ENCODE measurements at regions not wholly inside any gene's neighbourhood (a gene's known extent, or its start where the extent isn't known, plus 50 kb on each side); places are given as distances from the start of the nearest gene placed in this dataset.

DNA sequence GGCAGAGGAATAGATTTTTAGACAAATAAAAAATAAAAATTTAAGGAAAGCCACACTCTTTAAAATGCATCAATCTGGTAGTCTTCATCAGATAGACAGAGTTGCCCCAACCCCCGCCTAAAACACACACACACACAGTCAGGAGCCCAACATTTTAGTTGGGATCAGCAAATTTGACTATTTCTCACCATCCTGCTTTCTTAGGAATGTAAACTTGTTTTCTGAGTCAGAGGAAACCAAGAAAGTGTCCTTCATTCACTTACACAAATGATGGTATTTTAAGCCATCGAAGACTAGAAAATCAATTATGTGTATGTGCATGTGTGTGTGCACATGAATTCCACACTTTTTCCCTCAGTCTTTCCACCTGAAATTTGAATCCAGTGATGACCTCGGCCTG is 1657.5 kb downstream of the SLITRK1 start:
- TF ChIP-seq CTCF (IDR thresholded peaks at IDR 0.05), result no peak
- no peak for TF ChIP-seq POLR2A (IDR thresholded peaks at IDR 0.05)
- no peak for TF ChIP-seq EP300 (IDR thresholded peaks at IDR 0.05)

Measured in gastroesophageal sphincter (tissue), 3 donors.